ENCODE measurements at regions not wholly inside any gene's neighbourhood (a gene's known extent, or its start where the extent isn't known, plus 50 kb on each side); places are given as distances from the start of the nearest gene placed in this dataset.
A peak's percentile ranks its signal among the peaks of the same experiment; 100 is the strongest.
"Not testable (repeated sequence)": the region's sequence is repeated elsewhere in the genome, so short reads cannot be mapped to it uniquely, and the experiment has no call there.

DNA sequence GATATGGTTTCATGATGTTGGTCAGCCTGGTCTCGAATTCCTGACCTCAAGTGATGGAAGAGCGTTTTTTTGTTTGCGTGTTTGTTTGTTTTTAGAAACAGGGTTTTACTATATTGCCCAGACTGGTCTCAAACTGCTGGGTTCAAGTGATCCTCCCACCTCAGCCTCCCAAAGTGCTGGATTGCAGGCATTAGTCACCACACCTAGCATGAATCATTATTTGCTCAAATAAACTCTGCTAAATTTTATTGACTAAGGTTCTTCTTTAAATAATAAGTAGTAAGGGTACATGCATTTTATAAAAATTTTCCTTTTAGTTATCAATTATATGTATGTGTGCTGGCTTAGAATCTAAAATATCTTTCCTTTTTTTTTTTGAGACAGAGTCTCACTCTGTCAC is 52.9 kb downstream of the ZBTB9 start:
- intact Hi-C loops (cut with DNase I): no loop called here
- Histone ChIP-seq H3K4me1 (peaks cover 0 to 5% (median 2%) of the 10 kb centered on the region in 4 donors), H3K9me3 (no peaks in the 10 kb centered on the region), H3K4me3 (no peak overlapping the region), H3K36me3 (no peaks in the 10 kb centered on the region), H3K27me3 (peaks cover 0 to 35% (median 2%) of the 10 kb centered on the region in 4 donors), H3K27ac (replicated peaks in 1 of 4) (no peak overlapping the region)
- 93% methylated on average over 3 of the region's 3 CpGs for WGBS
- no peak for DNase-seq (ENCODE audit: extremely low spot score)
- no peak for TF ChIP-seq EP300 (IDR thresholded peaks at IDR 0.05)
- no peak for TF ChIP-seq POLR2AphosphoS5 (IDR thresholded peaks at IDR 0.05)
- TF ChIP-seq, protein P1, sequence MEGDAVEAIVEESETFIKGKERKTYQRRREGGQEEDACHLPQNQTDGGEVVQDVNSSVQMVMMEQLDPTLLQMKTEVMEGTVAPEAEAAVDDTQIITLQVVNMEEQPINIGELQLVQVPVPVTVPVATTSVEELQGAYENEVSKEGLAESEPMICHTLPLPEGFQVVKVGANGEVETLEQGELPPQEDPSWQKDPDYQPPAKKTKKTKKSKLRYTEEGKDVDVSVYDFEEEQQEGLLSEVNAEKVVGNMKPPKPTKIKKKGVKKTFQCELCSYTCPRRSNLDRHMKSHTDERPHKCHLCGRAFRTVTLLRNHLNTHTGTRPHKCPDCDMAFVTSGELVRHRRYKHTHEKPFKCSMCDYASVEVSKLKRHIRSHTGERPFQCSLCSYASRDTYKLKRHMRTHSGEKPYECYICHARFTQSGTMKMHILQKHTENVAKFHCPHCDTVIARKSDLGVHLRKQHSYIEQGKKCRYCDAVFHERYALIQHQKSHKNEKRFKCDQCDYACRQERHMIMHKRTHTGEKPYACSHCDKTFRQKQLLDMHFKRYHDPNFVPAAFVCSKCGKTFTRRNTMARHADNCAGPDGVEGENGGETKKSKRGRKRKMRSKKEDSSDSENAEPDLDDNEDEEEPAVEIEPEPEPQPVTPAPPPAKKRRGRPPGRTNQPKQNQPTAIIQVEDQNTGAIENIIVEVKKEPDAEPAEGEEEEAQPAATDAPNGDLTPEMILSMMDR (IDR thresholded peaks at IDR 0.05): no peak
- TF ChIP-seq POLR2A (IDR thresholded peaks at IDR 0.05; ENCODE audit: low read depth): no peak

- Histone ChIP-seq H3K27ac (replicated peaks in 1 of 4) (no peak overlapping the region), H3K4me1 (peaks cover 0 to 5% (median 2%) of the 10 kb centered on the region in 4 donors), H3K36me3 (no peaks in the 10 kb centered on the region), H3K27me3 (peaks cover 0 to 40% (median 2%) of the 10 kb centered on the region in 4 donors), H3K4me3 (peak overlapping the region; percentile 11 to 31 (median 18)), H3K9me3 (no peaks in the 10 kb centered on the region)
- TF ChIP-seq POLR2A (IDR thresholded peaks at IDR 0.05; ENCODE audit: low read depth) (no peak), EP300 (IDR thresholded peaks at IDR 0.05) (no peak), POLR2AphosphoS5 (IDR thresholded peaks at IDR 0.05) (no peak)
- TF ChIP-seq, protein P1 (IDR thresholded peaks at IDR 0.05): no peak
- intact Hi-C loops (cut with DNase I): no loop called here
- 29% methylated on average over 16 of the region's 16 CpGs for WGBS
- DNase-seq (ENCODE audit: extremely low spot score): no peak
Observed at GRCh38 chr6:33508935-33509926, 54.9 kb downstream of the ZBTB9 start.

DNA sequence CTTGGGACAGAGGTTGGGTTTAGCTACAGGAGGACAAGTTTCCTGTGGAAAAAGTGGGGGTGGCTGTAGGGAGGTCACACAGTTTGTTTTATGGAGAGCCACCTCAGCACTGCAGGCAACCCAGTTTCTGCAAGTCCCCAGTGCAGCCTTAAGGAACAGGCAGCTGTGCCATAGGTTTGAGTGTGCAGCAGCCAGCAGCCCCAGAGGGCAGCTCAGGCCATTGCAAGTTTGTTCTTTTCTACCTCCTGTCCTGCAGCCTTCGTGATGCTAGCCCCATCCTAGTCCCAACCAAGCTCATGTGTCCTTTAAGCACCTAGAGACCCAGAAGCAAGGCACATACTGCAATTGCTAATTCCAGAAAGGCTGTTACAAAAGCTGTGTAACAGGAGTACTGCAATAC is 58.8 kb downstream of the ZBTB9 start:
- no CpG with 5 or more reads among the region's 1 CpG for whole genome bisulfite sequencing
- Histone ChIP-seq H3K9me3 (no peaks in the 10 kb centered on the region), H3K27ac (replicated peaks in 1 of 4) (no peak overlapping the region), H3K27me3 (peaks cover 0 to 44% (median 2%) of the 10 kb centered on the region in 4 donors), H3K4me3 (no peak overlapping the region), H3K36me3 (no peaks in the 10 kb centered on the region), H3K4me1 (peaks cover 0 to 5% (median 2%) of the 10 kb centered on the region in 4 donors)
- no peak for DNase-seq (ENCODE audit: extremely low spot score)
- TF ChIP-seq POLR2A (IDR thresholded peaks at IDR 0.05; ENCODE audit: low read depth) (no peak), EP300 (IDR thresholded peaks at IDR 0.05) (no peak), POLR2AphosphoS5 (IDR thresholded peaks at IDR 0.05) (no peak)
- TF ChIP-seq, protein P1 (IDR thresholded peaks at IDR 0.05): no peak
- intact Hi-C loops (cut with DNase I): no loop called here

- intact Hi-C loops (cut with DNase I): no loop called here
- Histone ChIP-seq H3K4me1 (no peaks in the 10 kb centered on the region), H3K27me3 (peaks cover 0 to 30% (median 0%) of the 10 kb centered on the region in 4 donors), H3K36me3 (no peaks in the 10 kb centered on the region), H3K27ac (replicated peaks in 1 of 4) (no peak overlapping the region), H3K9me3 (no peaks in the 10 kb centered on the region), H3K4me3 (no peak overlapping the region)
- DNase-seq (ENCODE audit: extremely low spot score): no peak
- TF ChIP-seq POLR2A (IDR thresholded peaks at IDR 0.05; ENCODE audit: low read depth) (no peak), POLR2AphosphoS5 (IDR thresholded peaks at IDR 0.05) (no peak), EP300 (IDR thresholded peaks at IDR 0.05) (no peak)
- TF ChIP-seq, protein P1 (IDR thresholded peaks at IDR 0.05): no peak
- 77% methylated on average over 3 of the region's 4 CpGs for WGBS
Observed at GRCh38 chr6:33516726-33517125, 62.4 kb downstream of the ZBTB9 start.

DNA sequence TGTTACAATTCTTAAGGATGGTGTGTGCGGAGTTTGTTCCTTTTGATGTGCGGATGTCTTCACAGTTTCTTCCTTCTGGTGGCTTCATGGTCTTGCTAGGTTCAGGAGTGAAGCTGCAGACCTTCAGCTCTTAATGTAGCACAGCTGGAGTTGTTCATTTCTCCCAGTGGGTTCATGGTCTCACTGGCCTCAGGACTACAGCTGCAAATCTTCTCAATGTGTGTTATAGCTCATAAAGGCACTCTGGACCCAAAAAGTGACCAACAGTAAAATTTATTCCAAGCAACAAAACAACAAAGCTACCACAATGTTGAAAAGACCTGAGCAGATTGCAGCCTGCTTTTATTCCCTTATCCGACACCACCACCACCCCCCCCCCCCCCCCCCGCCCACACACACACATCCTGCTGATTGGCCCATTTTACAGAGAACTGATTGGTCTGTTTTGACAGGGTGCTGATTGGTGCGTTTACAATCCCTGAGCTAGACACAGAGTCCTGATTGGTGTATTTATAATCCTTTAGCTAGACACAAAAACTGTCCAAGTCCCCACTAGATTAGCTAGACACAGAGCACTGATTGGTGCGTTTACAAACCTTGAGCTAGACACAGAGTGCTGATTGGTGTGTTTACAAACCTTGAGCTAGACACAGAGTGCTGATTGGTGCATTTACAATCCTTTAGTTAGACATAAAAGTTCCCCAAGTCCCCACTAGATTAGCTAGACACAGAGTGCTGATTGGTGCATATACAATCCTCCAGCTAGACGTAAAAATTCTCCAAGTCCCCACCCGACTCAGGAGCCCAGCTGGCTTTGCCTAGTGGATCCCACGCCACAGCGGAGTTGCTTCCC is 59.2 kb downstream of the BAK1 start:
- H3K9me3 ChIP-seq; intact Hi-C loops (cut with DNase I); H3K36me3 ChIP-seq; H3K4me3 ChIP-seq; DNase-seq (ENCODE audit: extremely low spot score); H3K27me3 ChIP-seq; H3K4me1 ChIP-seq; H3K27ac ChIP-seq (replicated peaks in 1 of 4): not testable (repeated sequence)
- WGBS: 94% methylated on average over 6 of the region's 10 CpGs

Measured in esophagus muscularis mucosa (tissue), 4 donors.